Spinal cord (tissue), 9 donors: ENCODE measurements at regions not wholly inside any gene's neighbourhood (a gene's known extent, or its start where the extent isn't known, plus 50 kb on each side); places are given as distances from the start of the nearest gene placed in this dataset.

ENCODE experiments used
- DNase-seq, 6 donors: peaks; one replicate each; pipeline versions ENCODE4 v3.0.0 to v3.0.0-alpha.2; 2013 to 2015; ENCODE audit warnings: low spot score in 6 of 6, low read depth in 4 of 6
- H3K27ac ChIP-seq: one replicate; pipeline ENCODE4 v1.5.1; 2013; ENCODE audit warnings: low read depth, low read length, control low read depth
- H3K27me3 ChIP-seq: one replicate; pipeline ENCODE4 v1.6.1; 2013; ENCODE audit warnings: low read length; ENCODE audit not compliant: control insufficient read depth, insufficient read depth
- H3K36me3 ChIP-seq: one replicate; pipeline ENCODE4 v1.6.1; 2013; ENCODE audit warnings: low read length; ENCODE audit not compliant: control insufficient read depth, insufficient read depth
- H3K4me1 ChIP-seq: one replicate; pipeline ENCODE4 v1.6.1; 2013; ENCODE audit warnings: low read length; ENCODE audit not compliant: control insufficient read depth, insufficient read depth
- H3K4me3 ChIP-seq: one replicate; pipeline ENCODE4 v1.5.1; 2013; ENCODE audit warnings: low read depth, low read length, control low read depth
- H3K9me3 ChIP-seq: one replicate; pipeline ENCODE4 v1.6.1; 2013; ENCODE audit warnings: low read length; ENCODE audit not compliant: control insufficient read depth, insufficient read depth
- WGBS: methylation state at CpG from one replicate; pipeline ENCODE4 v1.1.5; 2013; ENCODE audit warnings: missing lambda C conversion rate; ENCODE audit not compliant: insufficient coverage; 5-methylcytosine and 5-hydroxymethylcytosine counted together
- donor health status: healthy.

- no peaks in the 10 kb centered on the region for H3K9me3 ChIP-seq
- H3K4me1 ChIP-seq = no peaks in the 10 kb centered on the region
- H3K4me3 ChIP-seq = no peak overlapping the region
- no peak overlapping the region for H3K27ac ChIP-seq
- DNase-seq = no peak
- no peaks in the 10 kb centered on the region for H3K27me3 ChIP-seq
- H3K36me3 ChIP-seq = no peaks in the 10 kb centered on the region
Measured at GRCh38 chr10:57822965-57823364, 444.7 kb downstream of the IPMK start.

- H3K27ac ChIP-seq = no peak overlapping the region
- DNase-seq = no peak
- no peaks in the 10 kb centered on the region for H3K9me3 ChIP-seq
- H3K27me3 ChIP-seq = no peaks in the 10 kb centered on the region
- 65% methylated on average over 1 of the region's 1 CpG for WGBS
- no peak overlapping the region for H3K4me3 ChIP-seq
- no peaks in the 10 kb centered on the region for H3K36me3 ChIP-seq
- no peaks in the 10 kb centered on the region for H3K4me1 ChIP-seq
Measured at GRCh38 chr10:57818522-57818921, 449.2 kb downstream of the IPMK start.

DNA sequence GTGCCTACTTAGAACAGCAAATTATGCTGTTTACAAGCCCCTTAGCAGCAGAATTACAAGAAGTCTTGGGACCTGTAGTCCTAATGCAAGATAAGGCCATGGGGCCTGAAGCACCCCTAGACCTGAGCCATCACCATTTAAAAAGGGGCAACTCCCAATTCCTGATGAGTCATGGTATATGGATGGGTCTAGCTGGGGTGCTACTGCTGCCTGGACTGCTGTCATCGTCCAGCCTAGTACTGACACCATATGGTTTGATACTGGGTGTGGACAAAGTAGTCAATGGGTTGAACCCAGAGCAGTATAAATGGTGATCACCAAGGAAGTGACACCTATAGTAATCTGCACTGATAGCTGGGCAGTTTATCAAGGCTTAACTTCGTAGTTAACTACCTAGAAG is 450.0 kb downstream of the IPMK start:
- WGBS = 85% methylated on average over 2 of the region's 2 CpGs
- H3K27ac ChIP-seq = no peak overlapping the region

DNA sequence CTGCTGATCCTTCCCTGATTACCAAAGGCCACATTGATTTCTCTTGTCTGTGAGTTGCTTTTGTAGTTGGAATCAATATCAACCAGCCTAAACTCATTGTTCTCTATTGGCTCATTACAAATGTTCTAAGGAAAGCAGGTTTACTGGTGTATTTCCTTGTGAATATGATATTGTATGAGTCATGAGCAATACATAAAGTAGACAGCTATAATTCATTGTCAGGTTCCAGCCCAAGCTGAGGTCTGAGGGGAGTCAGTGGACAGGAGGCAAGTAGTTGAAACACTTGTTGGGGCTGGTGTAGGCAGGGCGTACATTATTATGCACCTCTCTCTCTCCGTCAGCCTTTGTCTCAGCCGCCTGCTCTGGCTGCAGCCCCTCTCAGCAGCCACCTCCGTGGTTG is 451.7 kb downstream of the IPMK start:
- H3K4me1 ChIP-seq = no peaks in the 10 kb centered on the region
- 43% methylated on average over 4 of the region's 4 CpGs for WGBS
- H3K27ac ChIP-seq = no peak overlapping the region
- H3K36me3 ChIP-seq = no peaks in the 10 kb centered on the region
- no peak overlapping the region for H3K4me3 ChIP-seq
- no peak for DNase-seq
- H3K9me3 ChIP-seq = no peaks in the 10 kb centered on the region
- no peaks in the 10 kb centered on the region for H3K27me3 ChIP-seq

More for the DNA sequence above, 450.0 kb downstream of the IPMK start:
- Histone ChIP-seq H3K36me3 (no peaks in the 10 kb centered on the region), H3K4me1 (no peaks in the 10 kb centered on the region), H3K27me3 (no peaks in the 10 kb centered on the region), H3K9me3 (no peaks in the 10 kb centered on the region), H3K4me3 (no peak overlapping the region)
- no peak for DNase-seq

- H3K4me1 ChIP-seq = no peaks in the 10 kb centered on the region
- no peak overlapping the region for H3K27ac ChIP-seq
- no peak overlapping the region for H3K4me3 ChIP-seq
- H3K36me3 ChIP-seq = no peaks in the 10 kb centered on the region
- H3K27me3 ChIP-seq = no peaks in the 10 kb centered on the region
- H3K9me3 ChIP-seq = no peaks in the 10 kb centered on the region
- WGBS = no CpG with 5 or more reads among the region's 1 CpG
- DNase-seq = no peak
Measured at GRCh38 chr10:57809961-57810360, 457.7 kb downstream of the IPMK start.

DNA sequence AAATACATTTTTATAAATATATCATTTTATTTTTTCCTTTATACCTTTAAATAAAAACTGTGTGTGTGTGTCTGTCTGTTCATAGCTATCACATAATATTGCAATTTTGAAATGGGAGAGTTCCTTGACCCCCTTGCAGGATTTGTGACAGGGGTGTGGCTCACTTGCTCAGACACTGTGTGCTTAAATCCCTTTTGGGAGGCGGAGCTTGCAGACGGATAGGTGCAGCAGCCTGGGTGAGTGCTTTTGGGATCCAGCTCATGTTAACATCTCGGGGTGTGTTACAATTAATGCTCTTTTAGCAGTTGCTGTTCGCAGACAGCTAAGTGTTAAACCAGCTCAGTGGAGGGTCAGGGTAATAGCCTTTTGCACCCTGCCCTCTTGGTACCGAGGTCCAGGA is 459.8 kb downstream of the IPMK start:
- H3K36me3 ChIP-seq = no peaks in the 10 kb centered on the region
- DNase-seq = no peak
- WGBS = 74% methylated on average over 5 of the region's 5 CpGs
- no peaks in the 10 kb centered on the region for H3K9me3 ChIP-seq
- H3K4me1 ChIP-seq = no peaks in the 10 kb centered on the region
- H3K27ac ChIP-seq = no peak overlapping the region
- H3K4me3 ChIP-seq = no peak overlapping the region
- no peaks in the 10 kb centered on the region for H3K27me3 ChIP-seq

GRCh38 chr10:57806675-57807074 is 461.0 kb downstream of the IPMK start:
- Histone ChIP-seq H3K4me1 (no peaks in the 10 kb centered on the region), H3K27ac (no peak overlapping the region), H3K27me3 (no peaks in the 10 kb centered on the region), H3K4me3 (no peak overlapping the region), H3K36me3 (no peaks in the 10 kb centered on the region), H3K9me3 (no peaks in the 10 kb centered on the region)
- WGBS = 87% methylated on average over 2 of the region's 2 CpGs
- no peak for DNase-seq

GRCh38 chr10:57799625-57800024 is 468.1 kb downstream of the IPMK start:
- H3K4me3 ChIP-seq = no peak overlapping the region
- H3K27me3 ChIP-seq = no peaks in the 10 kb centered on the region
- no peaks in the 10 kb centered on the region for H3K9me3 ChIP-seq
- no peak for DNase-seq
- H3K36me3 ChIP-seq = no peaks in the 10 kb centered on the region
- 100% methylated on average over 1 of the region's 3 CpGs for WGBS
- no peak overlapping the region for H3K27ac ChIP-seq
- no peaks in the 10 kb centered on the region for H3K4me1 ChIP-seq

DNA sequence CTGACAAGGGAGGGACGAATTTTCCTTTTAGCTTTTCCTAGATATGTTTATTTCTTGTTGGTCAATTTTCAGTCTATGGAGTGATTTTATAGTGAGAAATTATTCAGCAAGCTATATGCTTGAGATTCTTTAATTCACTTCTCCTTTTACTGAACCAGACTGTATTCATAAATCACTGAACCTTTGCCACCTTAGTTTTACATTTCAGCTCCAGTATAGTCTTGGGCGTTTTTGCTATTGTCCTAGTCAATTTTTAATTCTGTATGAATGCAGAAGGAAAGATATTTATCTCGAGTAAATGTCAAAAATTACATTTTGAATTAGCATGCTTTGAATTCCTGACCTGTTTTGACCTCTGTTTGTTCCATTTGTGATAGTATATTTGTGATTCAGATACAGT is 468.9 kb downstream of the IPMK start:
- DNase-seq = no peak
- H3K4me1 ChIP-seq = no peaks in the 10 kb centered on the region
- H3K36me3 ChIP-seq = no peaks in the 10 kb centered on the region
- H3K27me3 ChIP-seq = no peaks in the 10 kb centered on the region
- no peaks in the 10 kb centered on the region for H3K9me3 ChIP-seq
- H3K27ac ChIP-seq = no peak overlapping the region
- no peak overlapping the region for H3K4me3 ChIP-seq
- WGBS = 71% methylated on average over 1 of the region's 3 CpGs

DNA sequence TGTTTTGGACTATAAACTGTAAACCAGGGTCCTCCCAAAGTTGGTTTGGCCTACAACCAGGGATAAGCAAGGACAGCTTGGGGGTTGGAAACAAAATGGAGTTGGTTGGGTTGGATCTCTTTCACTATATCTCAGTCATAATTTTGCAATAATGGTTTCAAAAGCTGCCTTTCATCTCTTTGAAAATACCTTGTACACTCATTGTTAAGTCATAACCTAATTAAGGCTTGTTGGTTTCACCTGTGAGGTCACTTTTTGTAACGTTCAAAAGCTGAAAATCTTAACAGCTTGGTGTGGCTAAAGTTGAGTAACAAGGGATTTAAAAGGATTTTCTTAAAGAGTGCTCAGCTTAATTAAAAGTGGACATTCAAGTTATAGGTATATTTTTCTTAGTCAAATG is 476.1 kb downstream of the IPMK start:
- H3K4me3 ChIP-seq = no peak overlapping the region
- WGBS = 100% methylated on average over 1 of the region's 1 CpG
- H3K27ac ChIP-seq = no peak overlapping the region
- DNase-seq = no peak
- no peaks in the 10 kb centered on the region for H3K4me1 ChIP-seq
- H3K36me3 ChIP-seq = no peaks in the 10 kb centered on the region
- H3K9me3 ChIP-seq = no peaks in the 10 kb centered on the region
- no peaks in the 10 kb centered on the region for H3K27me3 ChIP-seq
